ENCODE measurements at regions not wholly inside any gene's neighbourhood (a gene's known extent, or its start where the extent isn't known, plus 50 kb on each side); places are given as distances from the start of the nearest gene placed in this dataset.

DNA sequence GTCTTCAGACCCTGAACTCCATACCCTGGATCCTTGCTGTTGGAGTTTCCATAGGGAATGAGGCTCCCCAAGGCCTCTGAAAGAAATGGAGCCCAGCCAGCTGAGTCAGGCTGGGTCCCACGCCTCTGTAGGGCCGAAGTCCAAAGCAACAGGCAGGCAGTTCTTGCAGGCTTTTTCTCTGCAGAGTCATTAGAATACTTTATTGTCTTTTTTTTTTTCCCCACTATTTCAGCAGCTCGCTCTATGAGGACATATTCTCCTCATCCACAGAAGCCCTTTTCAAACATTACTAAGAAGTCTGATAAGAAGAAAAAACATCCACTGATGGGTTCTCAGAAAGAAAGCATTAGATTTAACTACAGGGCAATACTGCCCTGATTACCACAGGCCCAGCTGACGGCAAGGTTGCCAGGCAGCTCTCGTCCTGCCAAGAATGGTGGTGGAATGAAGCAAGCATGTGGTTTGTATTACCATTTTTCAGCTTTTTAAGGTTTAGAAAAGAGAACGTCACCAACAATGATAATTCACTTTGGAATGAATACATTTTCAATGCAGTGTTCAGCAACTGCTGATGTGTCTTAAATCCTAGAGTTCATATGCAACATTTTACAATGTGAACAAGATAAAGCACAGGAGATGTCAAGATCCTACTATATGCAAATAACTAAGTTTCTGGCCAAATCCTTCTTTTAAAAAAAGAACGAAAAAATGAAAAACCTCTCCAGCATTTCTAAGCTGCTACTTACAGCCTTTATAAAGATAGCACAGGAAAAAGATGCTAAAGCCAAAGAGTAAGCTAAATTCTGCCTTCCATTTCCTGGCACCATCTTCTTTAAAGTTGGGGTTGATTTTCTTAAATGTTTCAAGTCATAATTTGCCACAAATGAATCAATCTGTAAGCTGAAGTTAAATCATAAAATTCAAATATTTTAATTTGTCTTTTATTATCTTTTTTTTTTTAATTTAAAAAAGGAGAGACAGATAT, 223.6 kb upstream of the CITED2 start:
- no peak for DNase-seq (ENCODE audit: low read depth)
- H3K4me3 ChIP-seq (ENCODE audit: low read depth, low read length): no peak overlapping the region
- TF ChIP-seq, protein P1, sequence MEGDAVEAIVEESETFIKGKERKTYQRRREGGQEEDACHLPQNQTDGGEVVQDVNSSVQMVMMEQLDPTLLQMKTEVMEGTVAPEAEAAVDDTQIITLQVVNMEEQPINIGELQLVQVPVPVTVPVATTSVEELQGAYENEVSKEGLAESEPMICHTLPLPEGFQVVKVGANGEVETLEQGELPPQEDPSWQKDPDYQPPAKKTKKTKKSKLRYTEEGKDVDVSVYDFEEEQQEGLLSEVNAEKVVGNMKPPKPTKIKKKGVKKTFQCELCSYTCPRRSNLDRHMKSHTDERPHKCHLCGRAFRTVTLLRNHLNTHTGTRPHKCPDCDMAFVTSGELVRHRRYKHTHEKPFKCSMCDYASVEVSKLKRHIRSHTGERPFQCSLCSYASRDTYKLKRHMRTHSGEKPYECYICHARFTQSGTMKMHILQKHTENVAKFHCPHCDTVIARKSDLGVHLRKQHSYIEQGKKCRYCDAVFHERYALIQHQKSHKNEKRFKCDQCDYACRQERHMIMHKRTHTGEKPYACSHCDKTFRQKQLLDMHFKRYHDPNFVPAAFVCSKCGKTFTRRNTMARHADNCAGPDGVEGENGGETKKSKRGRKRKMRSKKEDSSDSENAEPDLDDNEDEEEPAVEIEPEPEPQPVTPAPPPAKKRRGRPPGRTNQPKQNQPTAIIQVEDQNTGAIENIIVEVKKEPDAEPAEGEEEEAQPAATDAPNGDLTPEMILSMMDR (IDR thresholded peaks at IDR 0.05; ENCODE audit: low read depth, low read length): no peak
- TF ChIP-seq POLR2A (IDR thresholded peaks at IDR 0.05; ENCODE audit: extremely low read depth, insufficient read length): no peak

DNA sequence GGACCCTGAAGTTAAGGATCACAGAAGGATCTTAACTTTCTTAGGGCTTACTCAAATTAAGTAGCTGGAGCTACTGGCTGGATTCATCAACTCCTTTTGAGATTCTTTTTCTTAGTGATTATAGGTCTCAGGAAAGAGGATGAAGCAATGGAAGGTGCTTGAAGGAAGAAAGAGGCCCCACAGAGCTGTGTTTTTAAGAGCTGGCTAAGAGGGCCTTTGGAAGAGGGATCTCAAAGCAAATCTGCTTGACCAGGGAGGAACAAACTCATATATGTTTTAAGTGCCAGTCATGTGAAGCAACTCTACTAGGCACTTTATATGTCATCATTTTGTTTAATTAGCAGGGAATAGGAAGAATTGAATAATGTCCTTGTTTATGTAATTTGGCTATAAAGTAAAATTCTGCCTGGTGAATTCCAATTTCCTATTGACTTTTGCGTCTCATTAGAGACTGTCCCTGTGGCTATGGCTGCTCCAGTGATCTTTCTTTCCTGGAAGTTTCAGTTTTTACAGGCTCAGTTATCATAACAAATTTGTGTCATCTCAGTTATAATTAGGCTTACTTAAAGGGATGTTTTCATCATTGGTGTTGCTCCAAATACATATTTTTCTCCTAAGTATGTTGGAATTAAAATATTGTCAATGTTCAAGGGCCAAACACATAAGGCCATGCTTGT, 222.8 kb upstream of the CITED2 start:
- no peak for DNase-seq (ENCODE audit: low read depth)
- TF ChIP-seq MYC (IDR thresholded peaks at IDR 0.05; ENCODE audit: low read depth, low read length) (no peak), POLR2A (IDR thresholded peaks at IDR 0.05; ENCODE audit: extremely low read depth, insufficient read length) (no peak)
- TF ChIP-seq, protein P2, sequence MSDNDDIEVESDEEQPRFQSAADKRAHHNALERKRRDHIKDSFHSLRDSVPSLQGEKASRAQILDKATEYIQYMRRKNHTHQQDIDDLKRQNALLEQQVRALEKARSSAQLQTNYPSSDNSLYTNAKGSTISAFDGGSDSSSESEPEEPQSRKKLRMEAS (IDR thresholded peaks at IDR 0.05; ENCODE audit: low read depth, low read length): no peak
- TF ChIP-seq, protein P1 (IDR thresholded peaks at IDR 0.05; ENCODE audit: low read depth, low read length): no peak
- no peak overlapping the region for H3K4me3 ChIP-seq (ENCODE audit: low read depth, low read length)

DNA sequence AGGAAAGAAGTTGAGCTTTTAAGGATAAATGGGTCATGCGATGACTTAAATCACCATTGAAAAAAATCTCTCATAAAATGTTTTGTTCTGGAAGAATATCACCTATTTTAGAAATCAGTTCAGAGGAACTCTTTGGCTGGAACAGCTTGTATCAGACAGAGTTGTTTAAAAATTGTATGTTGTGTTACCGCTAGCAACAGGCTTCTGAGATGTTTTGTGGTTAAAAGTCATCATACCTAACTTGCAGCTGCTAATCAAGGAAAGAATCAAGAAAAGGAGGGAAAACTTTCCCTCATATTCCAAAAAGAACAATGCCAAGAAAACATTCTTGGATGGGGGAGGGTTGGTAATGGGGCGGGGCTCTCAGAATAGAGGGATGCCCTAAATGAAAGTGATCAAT, 220.7 kb upstream of the CITED2 start:
- TF ChIP-seq, protein P1 (IDR thresholded peaks at IDR 0.05; ENCODE audit: low read depth, low read length): no peak
- no peak for TF ChIP-seq POLR2A (IDR thresholded peaks at IDR 0.05; ENCODE audit: extremely low read depth, insufficient read length)
- no peak overlapping the region for H3K4me3 ChIP-seq (ENCODE audit: low read depth, low read length)
- no peak for DNase-seq (ENCODE audit: low read depth)

DNA sequence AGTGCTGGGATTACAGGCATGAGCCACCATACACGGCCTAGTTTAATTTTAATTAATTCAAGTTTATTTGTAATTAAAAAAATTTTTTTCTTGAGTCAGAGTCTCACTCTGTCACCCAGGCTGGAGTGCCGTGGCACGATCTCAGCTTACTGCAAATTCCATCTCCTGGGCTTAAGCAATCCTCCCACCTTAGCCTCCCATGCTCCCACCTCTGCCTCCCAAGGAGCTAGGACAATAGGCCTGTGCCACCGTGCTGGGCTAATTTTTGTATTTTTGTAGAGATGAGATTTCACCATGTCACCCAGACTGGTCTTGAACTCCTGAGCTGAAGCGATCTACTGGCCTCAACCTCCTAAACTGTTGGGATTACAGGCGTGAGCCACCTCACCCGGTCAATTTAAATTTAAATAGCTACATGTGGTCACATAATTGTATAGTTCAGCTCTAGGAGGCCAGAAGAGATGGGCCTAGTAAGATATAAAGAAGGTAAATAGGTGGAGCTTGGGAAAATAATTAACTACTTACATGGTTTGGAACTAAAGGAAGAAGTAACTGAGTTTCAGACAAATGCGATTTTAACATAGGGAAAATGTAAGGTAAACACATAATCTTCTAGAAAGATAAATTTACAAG, 220.0 kb upstream of the CITED2 start:
- H3K4me3 ChIP-seq (ENCODE audit: low read depth, low read length): no peak overlapping the region
- no peak for DNase-seq (ENCODE audit: low read depth)
- TF ChIP-seq, protein P1 (IDR thresholded peaks at IDR 0.05; ENCODE audit: low read depth, low read length): no peak
- TF ChIP-seq POLR2A (IDR thresholded peaks at IDR 0.05; ENCODE audit: extremely low read depth, insufficient read length) (no peak), MYC (IDR thresholded peaks at IDR 0.05; ENCODE audit: low read depth, low read length) (no peak)
- TF ChIP-seq, protein P2 (IDR thresholded peaks at IDR 0.05; ENCODE audit: low read depth, low read length): no peak

DNA sequence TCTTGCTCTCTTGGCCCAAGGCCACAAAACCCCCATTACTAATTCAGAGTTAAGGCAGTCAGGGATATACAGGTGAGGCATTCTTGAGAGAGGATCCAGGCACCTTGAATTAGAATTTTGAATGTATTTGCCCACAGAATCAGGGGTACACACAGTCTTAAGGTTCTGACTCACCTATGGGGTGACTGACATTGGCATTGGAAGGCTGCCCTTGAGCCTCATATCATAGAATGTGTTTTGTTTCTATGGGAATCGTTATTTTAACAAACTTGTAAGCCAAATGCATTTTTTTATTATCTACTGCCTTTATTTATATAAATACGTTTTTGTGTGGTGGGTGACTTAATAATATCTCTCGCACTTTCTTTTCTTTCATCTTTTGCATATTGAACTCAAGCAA, 218.6 kb upstream of the CITED2 start:
- no peak for DNase-seq (ENCODE audit: low read depth)
- H3K4me3 ChIP-seq (ENCODE audit: low read depth, low read length): no peak overlapping the region
- TF ChIP-seq POLR2A (IDR thresholded peaks at IDR 0.05; ENCODE audit: extremely low read depth, insufficient read length) (no peak), MYC (IDR thresholded peaks at IDR 0.05; ENCODE audit: low read depth, low read length) (no peak)
- TF ChIP-seq, protein P1 (IDR thresholded peaks at IDR 0.05; ENCODE audit: low read depth, low read length): no peak
- TF ChIP-seq, protein P2 (IDR thresholded peaks at IDR 0.05; ENCODE audit: low read depth, low read length): no peak
